ENCODE measurements at regions not wholly inside any gene's neighbourhood (a gene's known extent, or its start where the extent isn't known, plus 50 kb on each side); places are given as distances from the start of the nearest gene placed in this dataset.

DNA sequence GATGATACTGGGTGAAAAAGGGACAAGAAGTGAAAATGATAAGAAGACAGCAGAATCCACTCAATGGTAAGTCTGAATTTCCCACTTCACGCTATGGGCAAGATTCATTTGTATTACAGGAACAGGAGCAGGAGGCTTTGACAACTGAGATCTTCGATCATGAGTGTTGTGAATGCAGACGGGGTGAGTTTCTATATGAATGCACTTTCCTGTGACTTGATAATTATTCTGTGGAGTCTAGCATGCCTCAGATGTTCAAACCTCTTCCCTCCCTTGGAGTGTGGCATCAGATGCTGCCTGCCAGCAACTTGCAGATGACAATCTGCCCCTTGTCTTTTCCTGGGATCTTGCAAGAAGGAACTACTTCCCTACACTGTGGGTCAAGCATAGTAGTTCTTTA, 225.4 kb downstream of the HLX start:
- H3K4me2 ChIP-seq (ENCODE audit: insufficient read depth, low read length) = no peak overlapping the region
- no peak overlapping the region for H3K27ac ChIP-seq (ENCODE audit: insufficient read depth, low read depth, low read length)
- no peaks in the 10 kb centered on the region for H3K9me3 ChIP-seq (replicated peaks; ENCODE audit: control insufficient read depth, insufficient read depth, low read length)
- H2AFZ ChIP-seq (ENCODE audit: low read depth, low read length) = no peak overlapping the region
- H3K79me2 ChIP-seq (ENCODE audit: control insufficient read depth, insufficient read depth, low read length) = no peaks in the 10 kb centered on the region
- H3K4me1 ChIP-seq (ENCODE audit: control insufficient read depth, extremely low read depth, insufficient read depth, low read length) = peaks cover 13% of the 10 kb centered on the region
- BruUV-seq (replicated peaks) = no TSS peak
- no peaks in the 10 kb centered on the region for H4K20me1 ChIP-seq (replicated peaks; ENCODE audit: control insufficient read depth, extremely low read depth, insufficient read depth, low read length)
- FAIRE-seq (no peak), DNase-seq (ENCODE audit: low read depth, low spot score) (no peak)
- no peaks in the 10 kb centered on the region for H3K27me3 ChIP-seq (ENCODE audit: control insufficient read depth in 2 of 2, insufficient read depth in 2 of 2, low read length in 2 of 2)
- no peaks in the 10 kb centered on the region for H3K36me3 ChIP-seq (ENCODE audit: control insufficient read depth in 2 of 2, extremely low read depth in 1 of 2, insufficient read depth in 2 of 2, low read length in 2 of 2)
- no peaks in the 10 kb centered on the region for H3K9me1 ChIP-seq (replicated peaks; ENCODE audit: control insufficient read depth, extremely low read depth, insufficient read depth, low read length)
- intact Hi-C loops (cut with micrococcal nuclease) (loop anchor here (5.0 kb wide), 1 partner anchor 63 kb away; no protein-coding TSS in a partner anchor), dilution Hi-C loops (cut with MboI; ENCODE audit: extremely low pct_ligation_motif_present, low sequenced_read_pairs) (no loop called here)
- POLR2A ChIA-PET = no interaction called here
- TF ChIP-seq, protein P1, sequence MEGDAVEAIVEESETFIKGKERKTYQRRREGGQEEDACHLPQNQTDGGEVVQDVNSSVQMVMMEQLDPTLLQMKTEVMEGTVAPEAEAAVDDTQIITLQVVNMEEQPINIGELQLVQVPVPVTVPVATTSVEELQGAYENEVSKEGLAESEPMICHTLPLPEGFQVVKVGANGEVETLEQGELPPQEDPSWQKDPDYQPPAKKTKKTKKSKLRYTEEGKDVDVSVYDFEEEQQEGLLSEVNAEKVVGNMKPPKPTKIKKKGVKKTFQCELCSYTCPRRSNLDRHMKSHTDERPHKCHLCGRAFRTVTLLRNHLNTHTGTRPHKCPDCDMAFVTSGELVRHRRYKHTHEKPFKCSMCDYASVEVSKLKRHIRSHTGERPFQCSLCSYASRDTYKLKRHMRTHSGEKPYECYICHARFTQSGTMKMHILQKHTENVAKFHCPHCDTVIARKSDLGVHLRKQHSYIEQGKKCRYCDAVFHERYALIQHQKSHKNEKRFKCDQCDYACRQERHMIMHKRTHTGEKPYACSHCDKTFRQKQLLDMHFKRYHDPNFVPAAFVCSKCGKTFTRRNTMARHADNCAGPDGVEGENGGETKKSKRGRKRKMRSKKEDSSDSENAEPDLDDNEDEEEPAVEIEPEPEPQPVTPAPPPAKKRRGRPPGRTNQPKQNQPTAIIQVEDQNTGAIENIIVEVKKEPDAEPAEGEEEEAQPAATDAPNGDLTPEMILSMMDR (IDR thresholded peaks at IDR 0.05; ENCODE audit: extremely low read depth in 1 of 2, insufficient read depth in 1 of 2, low read depth in 1 of 2, low read length in 2 of 2) = no peak
- CTCF ChIA-PET = no interaction called here
- H3K4me3 ChIP-seq (replicated peaks in 1 of 3; ENCODE audit: insufficient read depth in 1 of 3, low read depth in 1 of 3, low read length in 3 of 3) = no peak overlapping the region
- H3K9ac ChIP-seq (replicated peaks; ENCODE audit: extremely low read depth, insufficient read depth, low read length) = no peak overlapping the region

DNA sequence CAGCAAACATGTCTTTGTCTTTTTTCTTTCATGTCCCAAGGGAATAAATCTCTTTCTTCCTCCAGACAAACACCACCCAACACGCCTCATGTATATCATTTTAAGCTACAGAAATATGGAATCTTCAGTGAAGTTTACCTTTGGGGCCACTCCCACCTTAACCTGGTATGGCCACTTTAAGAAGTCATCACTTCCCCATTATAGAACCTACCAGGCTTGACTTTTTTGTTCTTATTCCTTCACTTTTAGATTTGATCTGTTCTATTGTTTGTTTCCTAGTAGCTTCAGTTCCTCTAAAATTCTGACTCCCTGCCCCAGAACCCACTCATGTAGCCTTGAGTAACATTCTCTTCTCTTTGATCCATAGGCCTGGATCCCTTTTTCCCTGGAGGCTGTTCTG, 226.3 kb downstream of the HLX start:
- H3K4me3 ChIP-seq (replicated peaks in 1 of 3; ENCODE audit: insufficient read depth in 1 of 3, low read depth in 1 of 3, low read length in 3 of 3) = no peak overlapping the region
- no peak overlapping the region for H3K27ac ChIP-seq (ENCODE audit: insufficient read depth, low read depth, low read length)
- POLR2A ChIA-PET = no interaction called here
- H3K4me1 ChIP-seq (ENCODE audit: control insufficient read depth, extremely low read depth, insufficient read depth, low read length) = peaks cover 6% of the 10 kb centered on the region
- H3K9me3 ChIP-seq (replicated peaks; ENCODE audit: control insufficient read depth, insufficient read depth, low read length) = no peaks in the 10 kb centered on the region
- BruUV-seq (replicated peaks) = no TSS peak
- dilution Hi-C loops (cut with MboI; ENCODE audit: extremely low pct_ligation_motif_present, low sequenced_read_pairs) (no loop called here), intact Hi-C loops (cut with micrococcal nuclease) (no loop called here)
- no peaks in the 10 kb centered on the region for H3K9me1 ChIP-seq (replicated peaks; ENCODE audit: control insufficient read depth, extremely low read depth, insufficient read depth, low read length)
- no peak for FAIRE-seq
- no peaks in the 10 kb centered on the region for H3K27me3 ChIP-seq (ENCODE audit: control insufficient read depth in 2 of 2, insufficient read depth in 2 of 2, low read length in 2 of 2)
- H3K9ac ChIP-seq (replicated peaks; ENCODE audit: extremely low read depth, insufficient read depth, low read length) = no peak overlapping the region
- CTCF ChIA-PET = interaction anchor here (0.9 kb wide), 1 partner anchor 13 kb away, joined by 4 read pairs; no protein-coding TSS in a partner anchor
- no peaks in the 10 kb centered on the region for H3K36me3 ChIP-seq (ENCODE audit: control insufficient read depth in 2 of 2, extremely low read depth in 1 of 2, insufficient read depth in 2 of 2, low read length in 2 of 2)
- no peaks in the 10 kb centered on the region for H3K79me2 ChIP-seq (ENCODE audit: control insufficient read depth, insufficient read depth, low read length)
- DNase-seq (ENCODE audit: low read depth, low spot score) = no peak
- no peaks in the 10 kb centered on the region for H4K20me1 ChIP-seq (replicated peaks; ENCODE audit: control insufficient read depth, extremely low read depth, insufficient read depth, low read length)
- TF ChIP-seq GATA2 (IDR thresholded peaks at IDR 0.05; ENCODE audit: insufficient read depth, insufficient read length, low read depth, low read length) = no peak
- no peak for TF ChIP-seq MYC (IDR thresholded peaks at IDR 0.05; ENCODE audit: low read depth, low read length)
- TF ChIP-seq EZH2 (IDR thresholded peaks at IDR 0.05; ENCODE audit: borderline replicate concordance, low read depth, low read length, severe bottlenecking) = no peak
- TF ChIP-seq POLR2AphosphoS5 (IDR thresholded peaks at IDR 0.05; ENCODE audit: insufficient read depth, low read depth, low read length) = no peak
- TF ChIP-seq FOS (IDR thresholded peaks at IDR 0.05; ENCODE audit: borderline replicate concordance, insufficient read depth, low read length) = no peak
- no peak for TF ChIP-seq JUN (IDR thresholded peaks at IDR 0.05; ENCODE audit: borderline replicate concordance, insufficient read depth, insufficient read length, low read depth)
- no peak overlapping the region for H2AFZ ChIP-seq (ENCODE audit: low read depth, low read length)
- H3K4me2 ChIP-seq (ENCODE audit: insufficient read depth, low read length) = no peak overlapping the region
